GM21390 (cell line): ENCODE measurements at regions not wholly inside any gene's neighbourhood (a gene's known extent, or its start where the extent isn't known, plus 50 kb on each side); places are given as distances from the start of the nearest gene placed in this dataset.

Experiments used
- ATAC-seq: cut with Tn5 transposase; IDR thresholded peaks from one replicate; pipeline ENCODE4 v1.9.1; 2021; ENCODE audit not compliant: unreplicated experiment

GRCh38 chr18:44602380-44602779, 78.3 kb upstream of the SETBP1 start:
- ATAC-seq: no peak

DNA sequence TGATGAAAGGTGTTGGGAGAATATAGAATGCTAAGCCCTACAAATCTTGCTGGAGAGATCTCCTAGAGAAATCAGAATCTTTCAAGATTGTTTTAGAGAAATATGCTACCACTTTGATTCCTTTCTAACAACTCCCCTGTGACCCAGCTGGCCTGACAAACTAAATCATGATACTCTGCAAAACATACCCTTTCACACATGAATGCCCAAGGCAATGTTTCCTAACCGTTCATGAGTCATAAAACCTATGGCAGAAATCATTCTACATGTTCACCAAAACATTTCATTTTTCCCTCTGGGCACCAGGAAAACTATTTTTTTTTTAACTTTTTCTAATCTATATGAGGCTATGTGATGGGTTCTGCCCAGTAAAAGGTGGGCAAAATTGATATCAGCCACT, 77.8 kb upstream of the SETBP1 start:
- ATAC-seq: no peak

DNA sequence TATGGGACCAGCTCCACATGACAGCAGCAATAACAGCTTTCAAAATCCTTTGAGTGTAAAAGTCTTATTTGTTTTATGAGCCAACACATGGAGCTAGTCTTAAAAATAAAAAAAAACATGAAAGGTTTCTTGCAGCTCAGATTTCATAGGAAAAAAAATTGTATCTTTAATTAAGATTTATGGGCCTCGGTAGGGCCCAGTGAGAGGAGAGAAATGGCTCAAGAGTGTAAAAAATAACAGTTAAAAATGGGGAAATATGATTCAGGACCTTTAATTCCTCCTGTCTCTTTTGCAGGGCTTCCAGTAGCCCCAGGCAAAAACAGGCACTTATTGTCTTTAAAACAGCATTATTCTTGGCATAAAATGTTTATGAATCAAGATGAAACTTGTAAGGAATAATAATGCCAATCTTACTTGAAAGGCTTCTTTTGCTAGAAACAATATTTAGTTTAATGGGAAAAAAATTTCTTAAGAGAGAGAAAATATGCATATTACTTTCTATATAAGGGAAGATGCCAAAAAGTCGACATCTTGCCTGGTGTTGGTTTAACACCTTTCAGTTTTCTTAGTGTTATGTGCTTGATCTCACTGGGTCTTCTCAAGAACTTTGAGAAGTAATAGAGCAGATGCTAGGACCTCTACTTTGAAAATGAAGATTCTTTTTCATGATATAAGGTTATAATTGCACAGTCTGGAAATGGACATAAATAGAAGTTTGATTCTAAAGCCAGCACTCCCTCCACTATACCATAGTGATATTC, 71.3 kb upstream of the SETBP1 start:
- no peak for ATAC-seq

DNA sequence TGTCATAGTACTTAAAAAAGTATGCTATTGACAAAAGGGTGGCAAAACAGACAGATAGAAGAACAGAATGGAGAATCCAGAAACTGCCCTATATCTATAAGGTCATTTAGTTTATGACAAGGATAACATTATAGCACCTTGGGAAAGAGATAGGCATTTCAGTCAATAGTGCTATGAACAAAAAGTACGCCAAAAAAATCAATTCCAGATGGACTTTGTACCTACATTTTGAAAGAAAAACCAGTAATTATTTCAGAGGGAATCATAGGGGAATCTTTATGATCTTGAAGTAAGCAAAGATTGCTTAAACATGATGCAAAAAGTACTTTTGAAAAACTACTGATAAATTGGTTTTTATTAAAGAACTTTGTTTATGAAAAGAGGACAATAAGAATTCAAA, 59.9 kb upstream of the SETBP1 start:
- ATAC-seq: no peak

GRCh38 chr18:44624052-44624451, 56.6 kb upstream of the SETBP1 start:
- ATAC-seq: no peak

DNA sequence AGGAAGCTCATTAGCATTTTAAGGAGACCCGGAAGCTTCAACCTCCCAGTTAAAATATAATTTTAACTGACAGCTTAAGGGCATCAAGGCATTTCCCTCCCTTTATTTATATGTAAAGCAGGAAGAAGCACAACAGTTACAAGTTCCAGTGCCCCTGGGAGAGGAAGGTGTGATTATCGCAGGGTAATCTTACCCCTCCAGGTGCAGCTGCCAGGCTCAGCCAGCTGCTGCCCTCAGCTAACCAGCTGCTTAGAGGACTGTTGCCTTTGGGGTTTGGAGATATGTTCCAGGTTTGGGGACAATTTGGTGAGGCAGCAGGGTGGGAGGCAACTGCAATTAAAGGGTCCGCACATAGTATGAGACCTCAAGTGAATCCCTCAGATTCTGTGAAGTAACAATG, 55.3 kb upstream of the SETBP1 start:
- ATAC-seq: no peak

DNA sequence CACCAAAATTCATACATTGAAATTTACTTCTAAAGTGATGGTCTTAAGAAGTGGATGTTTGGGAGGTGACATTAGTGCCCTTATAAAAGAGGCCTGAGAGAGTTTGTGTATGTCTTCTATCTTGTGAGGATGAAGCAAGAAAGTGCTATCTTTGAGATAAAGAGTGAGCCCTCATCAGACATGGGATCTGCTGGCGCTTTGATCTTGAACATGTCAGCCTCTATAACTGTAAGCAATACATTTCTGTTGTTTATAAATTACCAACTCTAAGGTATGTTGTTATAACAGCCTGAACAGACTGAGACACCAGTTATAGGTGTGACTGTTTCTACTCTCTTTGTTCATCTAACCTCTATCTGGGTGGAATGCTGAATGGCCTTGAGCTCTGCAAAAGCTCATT, 54.5 kb upstream of the SETBP1 start:
- ATAC-seq: no peak

- no peak for ATAC-seq
Measured at GRCh38 chr18:44626807-44627206, 53.9 kb upstream of the SETBP1 start.

- no peak for ATAC-seq
Measured at GRCh38 chr18:44627280-44627679, 53.4 kb upstream of the SETBP1 start.

GRCh38 chr18:44629406-44629805, 51.3 kb upstream of the SETBP1 start:
- ATAC-seq: no peak

DNA sequence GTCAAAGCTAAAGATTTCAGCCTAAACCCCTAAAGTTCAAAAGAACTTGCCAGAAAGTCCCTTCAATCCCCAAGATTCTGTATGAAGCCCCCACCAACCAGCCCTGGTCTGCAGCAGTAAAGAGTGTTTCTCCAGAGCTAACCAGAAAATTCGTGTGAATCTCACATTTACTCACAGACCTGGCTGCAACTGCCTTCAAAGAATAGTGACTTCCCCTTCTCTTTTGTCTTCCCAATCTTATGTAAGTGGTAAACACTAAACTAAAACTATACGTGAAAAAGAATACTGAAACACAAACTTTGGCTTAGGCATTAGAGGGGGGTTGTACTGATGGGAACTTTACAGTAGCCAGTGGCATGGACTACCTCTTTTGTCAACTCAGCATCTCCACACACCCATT, 50.6 kb upstream of the SETBP1 start:
- ATAC-seq: no peak
